BJ (cell line): ENCODE measurements at regions not wholly inside any gene's neighbourhood (a gene's known extent, or its start where the extent isn't known, plus 50 kb on each side); places are given as distances from the start of the nearest gene placed in this dataset.

Source experiments
- CTCF ChIA-PET: fragments of 350-600 bp; formaldehyde crosslinking; extraction: SDS; loops from one replicate; lab custom pipeline; 2021; ENCODE audit warnings: antibody characterized with exemption, inconsistent platforms; lab: Yijun Ruan, JAX
- POLR2A ChIA-PET: fragments of 300-600 bp; sonication (Branson Sonifier 250); formaldehyde crosslinking; extraction: SDS; loops from one replicate; lab custom pipeline; 2021; ENCODE audit warnings: antibody characterized with exemption; lab: Charles Lee
- DNase-seq: peaks from one replicate; pipeline ENCODE4 v3.0.0-alpha.2; 2011; ENCODE audit warnings: low read depth
- H3K27me3 ChIP-seq: 2 replicates; pipeline ENCODE4 v1.6.0; 2011; ENCODE audit warnings: low read length; ENCODE audit not compliant: control insufficient read depth, insufficient read depth
- H3K36me3 ChIP-seq: 2 replicates; pipeline ENCODE4 v1.5.1; 2011; ENCODE audit warnings: low read length; ENCODE audit not compliant: control insufficient read depth, insufficient read depth
- H3K4me3 ChIP-seq: 2 replicates; pipeline ENCODE4 v1.5.1; 2011; ENCODE audit warnings: low read depth, mild to moderate bottlenecking, control low read depth, low read length
- TF ChIP-seq, protein P1 (sequence below): IDR thresholded peaks from 2 replicates; pipeline ENCODE4 v1.5.1; 2011; ENCODE audit warnings: low read depth, mild to moderate bottlenecking, control low read depth, inconsistent platforms, low read length, moderate library complexity; ENCODE audit not compliant: insufficient read depth

DNA sequence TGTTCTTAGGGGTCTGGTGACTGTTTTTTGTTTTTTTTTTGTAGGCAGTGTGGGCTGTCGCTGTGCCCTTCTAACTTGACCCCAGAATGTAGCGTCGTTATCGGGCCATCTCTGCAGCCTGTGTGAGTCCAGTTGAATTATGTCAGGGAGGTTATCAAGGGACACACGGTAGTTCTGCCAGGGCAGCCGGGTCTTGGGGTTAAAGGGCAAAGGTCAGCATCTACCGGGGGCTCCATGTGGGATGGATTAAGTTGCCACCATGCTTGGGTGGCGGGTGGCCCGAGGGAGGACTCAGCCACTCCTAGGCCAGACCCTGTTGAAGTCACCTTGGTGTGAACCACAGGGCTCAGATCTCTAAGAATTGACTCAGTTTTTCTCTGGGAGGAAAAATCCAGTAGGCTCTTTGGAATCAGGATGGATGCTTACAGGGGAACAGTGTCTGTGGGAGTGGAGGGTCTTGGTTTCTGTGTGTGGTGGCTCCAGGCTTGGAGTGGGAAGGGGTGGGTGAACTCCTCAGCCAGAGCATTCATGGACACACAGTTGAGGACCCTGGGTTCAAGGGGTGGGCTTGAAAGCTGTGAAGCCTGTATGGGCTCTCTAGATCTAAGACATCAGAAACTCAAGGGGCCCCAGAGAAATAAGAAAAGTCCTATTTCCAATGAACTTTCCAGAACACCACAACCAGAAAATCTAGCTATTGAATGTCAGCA, 191.7 kb downstream of the IRF8 start:
- POLR2A ChIA-PET, result no interaction called here

DNA sequence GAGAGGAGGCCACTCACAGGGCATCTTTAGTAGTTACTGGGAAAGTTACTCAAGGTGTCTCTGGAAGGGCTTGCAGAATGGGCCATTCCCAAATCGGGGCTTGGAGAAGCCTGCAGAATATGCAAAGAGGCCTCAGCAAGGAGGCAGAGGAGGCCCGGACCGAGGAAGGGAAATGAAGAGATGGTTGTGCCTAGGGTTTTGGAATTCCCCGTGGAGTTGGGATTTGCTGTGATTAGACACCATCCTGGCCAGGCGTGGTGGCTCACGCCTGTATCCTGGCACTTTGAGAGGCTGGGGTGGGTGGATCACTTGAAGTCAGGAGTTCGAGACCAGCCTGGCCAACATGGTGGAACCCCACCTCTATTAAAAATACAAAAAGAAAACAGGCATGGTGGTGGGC, 193.0 kb downstream of the IRF8 start:
- ChIA-PET POLR2A (no interaction called here), CTCF (interaction anchor here (1.4 kb wide), 1 partner anchor 271 kb away, joined by 4 read pairs; no protein-coding TSS in a partner anchor)
- TF ChIP-seq, protein P1, sequence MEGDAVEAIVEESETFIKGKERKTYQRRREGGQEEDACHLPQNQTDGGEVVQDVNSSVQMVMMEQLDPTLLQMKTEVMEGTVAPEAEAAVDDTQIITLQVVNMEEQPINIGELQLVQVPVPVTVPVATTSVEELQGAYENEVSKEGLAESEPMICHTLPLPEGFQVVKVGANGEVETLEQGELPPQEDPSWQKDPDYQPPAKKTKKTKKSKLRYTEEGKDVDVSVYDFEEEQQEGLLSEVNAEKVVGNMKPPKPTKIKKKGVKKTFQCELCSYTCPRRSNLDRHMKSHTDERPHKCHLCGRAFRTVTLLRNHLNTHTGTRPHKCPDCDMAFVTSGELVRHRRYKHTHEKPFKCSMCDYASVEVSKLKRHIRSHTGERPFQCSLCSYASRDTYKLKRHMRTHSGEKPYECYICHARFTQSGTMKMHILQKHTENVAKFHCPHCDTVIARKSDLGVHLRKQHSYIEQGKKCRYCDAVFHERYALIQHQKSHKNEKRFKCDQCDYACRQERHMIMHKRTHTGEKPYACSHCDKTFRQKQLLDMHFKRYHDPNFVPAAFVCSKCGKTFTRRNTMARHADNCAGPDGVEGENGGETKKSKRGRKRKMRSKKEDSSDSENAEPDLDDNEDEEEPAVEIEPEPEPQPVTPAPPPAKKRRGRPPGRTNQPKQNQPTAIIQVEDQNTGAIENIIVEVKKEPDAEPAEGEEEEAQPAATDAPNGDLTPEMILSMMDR, result no peak
- no peak overlapping the region for H3K4me3 ChIP-seq
- DNase-seq, result no peak
- H3K27me3 ChIP-seq, result peaks cover 1% of the 10 kb centered on the region
- H3K36me3 ChIP-seq, result no peaks in the 10 kb centered on the region

More for the DNA sequence above, 191.7 kb downstream of the IRF8 start:
- TF ChIP-seq, protein P1, result no peak
- DNase-seq, result no peak
- CTCF ChIA-PET, result interaction anchor here (1.0 to 1.4 kb wide), 3 partner anchors 269 to 427 kb away, joined by 3 to 4 read pairs (median 4); no protein-coding TSS in a partner anchor
- Histone ChIP-seq H3K4me3 (no peak overlapping the region), H3K36me3 (no peaks in the 10 kb centered on the region), H3K27me3 (peaks cover 1% of the 10 kb centered on the region)

DNA sequence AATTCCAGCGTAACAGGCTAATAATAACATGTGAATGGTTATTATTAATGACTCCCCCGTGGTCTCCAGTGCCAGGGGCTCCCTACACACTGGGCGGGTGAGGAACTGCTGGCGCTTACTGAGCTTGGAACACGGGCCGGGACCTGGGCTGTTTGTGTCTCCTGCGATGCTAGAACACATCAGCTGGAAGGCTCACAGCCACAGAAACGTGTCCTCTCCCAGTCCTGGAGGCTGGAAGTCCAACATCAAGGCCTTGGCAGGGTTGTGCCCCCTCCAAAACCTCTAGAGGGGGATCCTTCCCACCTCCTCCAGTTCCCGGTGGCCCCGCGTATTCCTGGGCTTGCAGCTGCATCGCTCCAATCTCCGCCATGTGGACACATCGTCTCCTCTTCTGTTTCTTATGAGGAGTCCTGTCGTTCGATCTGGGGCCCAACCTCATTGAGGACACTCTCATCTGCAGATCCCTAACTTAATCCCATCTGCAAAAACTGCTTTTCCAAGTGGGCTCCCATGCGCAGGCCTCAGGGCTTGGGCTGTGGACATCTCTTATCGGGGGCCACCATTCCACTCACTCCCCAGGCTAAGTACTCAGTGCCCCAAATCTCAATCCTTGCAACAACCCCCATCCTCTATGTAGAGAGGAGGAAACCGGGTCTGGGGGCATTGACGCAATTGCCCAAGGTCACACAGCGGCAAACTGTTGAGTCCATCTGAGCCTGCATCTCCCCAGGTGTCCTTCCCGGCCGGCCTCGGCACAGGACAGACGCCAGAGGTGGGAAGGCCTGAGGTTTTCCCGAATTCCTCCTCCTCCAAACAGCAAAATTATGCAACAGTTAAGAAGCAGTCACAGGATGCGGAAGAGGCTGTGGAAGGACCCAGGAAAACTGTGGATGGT, 193.9 kb downstream of the IRF8 start:
- Histone ChIP-seq H3K36me3 (no peaks in the 10 kb centered on the region), H3K27me3 (peaks cover 1% of the 10 kb centered on the region), H3K4me3 (no peak overlapping the region)
- no peak for DNase-seq
- POLR2A ChIA-PET, result interaction anchor here (0.6 kb wide), 1 partner anchor 61 kb away, joined by 3 read pairs; no protein-coding TSS in a partner anchor
- CTCF ChIA-PET, result no interaction called here
- TF ChIP-seq, protein P1, result no peak

DNA sequence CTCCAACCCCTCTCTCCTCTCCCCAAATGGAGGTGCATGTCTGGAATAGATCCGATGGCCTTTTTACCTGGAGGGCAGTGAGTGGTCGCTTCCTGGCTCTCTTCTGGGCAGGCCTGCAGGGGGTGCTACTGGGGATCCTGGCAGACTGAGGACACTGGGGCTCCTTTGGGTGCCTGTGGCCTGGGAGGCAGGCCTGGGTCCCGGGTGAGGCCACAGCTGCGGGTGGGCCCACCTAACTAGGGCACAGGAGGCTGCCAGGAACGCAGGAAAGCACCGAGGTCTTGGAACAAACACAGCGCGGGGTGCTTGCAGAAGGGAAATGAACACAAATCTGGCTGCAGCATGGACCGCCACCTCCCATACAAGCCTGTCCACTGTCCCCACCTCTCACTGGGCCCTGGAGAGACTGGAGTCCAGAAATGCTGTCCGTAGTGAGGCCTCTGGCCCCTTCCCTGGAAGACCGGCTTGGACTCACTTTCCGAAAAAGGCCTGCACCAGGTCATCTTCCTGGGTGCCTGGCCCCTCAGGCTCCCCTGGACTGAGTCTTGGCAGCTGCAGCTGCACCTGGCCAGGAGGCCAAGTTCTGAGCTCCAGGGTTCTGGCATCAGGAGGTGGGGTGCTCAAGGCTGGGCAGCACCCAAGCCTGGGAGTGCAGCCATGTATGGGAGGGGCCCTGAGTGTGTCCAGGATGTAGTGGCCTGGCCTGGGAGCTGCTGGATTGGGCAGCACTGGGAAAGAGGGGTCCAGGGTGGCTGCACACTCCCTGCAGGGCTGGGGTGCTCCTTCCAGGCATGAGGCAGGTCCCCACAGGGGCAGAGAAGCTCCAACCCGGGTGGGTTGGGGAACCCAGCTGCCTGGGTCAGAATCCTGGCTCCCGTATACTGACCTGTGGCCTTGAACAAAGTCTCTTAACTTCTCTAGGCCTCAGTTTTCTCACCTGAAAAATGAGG, 195.1 kb downstream of the IRF8 start:
- Histone ChIP-seq H3K27me3 (peaks cover 1% of the 10 kb centered on the region), H3K36me3 (no peaks in the 10 kb centered on the region), H3K4me3 (no peak overlapping the region)
- POLR2A ChIA-PET, result no interaction called here
- CTCF ChIA-PET, result interaction anchor here (1.0 kb wide), 1 partner anchor 424 kb away, joined by 3 read pairs; no protein-coding TSS in a partner anchor
- no peak for DNase-seq
- TF ChIP-seq, protein P1, result peak; percentile 28; the same call in 1 of the 2 replicates
